ENCODE measurements at regions not wholly inside any gene's neighbourhood (a gene's known extent, or its start where the extent isn't known, plus 50 kb on each side); places are given as distances from the start of the nearest gene placed in this dataset.

DNA sequence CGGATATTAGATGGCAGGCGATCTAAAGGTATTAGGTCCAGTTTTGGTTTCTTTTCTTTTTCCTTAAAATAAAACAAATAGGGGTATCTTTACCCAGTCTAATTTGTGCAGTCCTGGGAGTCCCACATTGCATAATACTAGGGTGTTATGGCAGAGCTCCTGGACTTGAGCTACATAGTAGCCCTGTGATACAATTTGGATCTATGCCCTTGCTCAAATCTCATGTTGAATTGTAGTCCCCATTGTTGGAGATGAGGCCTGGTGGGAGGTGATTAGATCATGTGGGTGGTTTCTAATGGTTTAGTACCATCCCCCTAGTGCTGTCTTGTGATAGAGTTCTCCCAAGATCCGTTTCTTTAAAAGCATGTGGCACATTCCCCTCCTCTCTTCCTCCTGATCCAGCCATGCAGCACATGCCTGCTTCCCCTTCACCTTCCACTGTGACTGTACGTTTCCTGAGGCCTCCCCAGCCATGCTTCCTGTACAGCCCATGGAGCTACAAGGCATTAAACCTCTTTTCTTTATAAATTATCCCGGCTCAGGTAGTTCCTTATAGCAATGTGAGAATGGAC lies 141.9 kb downstream of the RPS24 start:
- Histone ChIP-seq H3K27ac (no peak overlapping the region), H3K4me1 (ENCODE audit: control insufficient read depth in 1 of 2, low read depth in 2 of 2) (no peaks in the 10 kb centered on the region), H3K36me3 (no peaks in the 10 kb centered on the region), H3K4me3 (no peak overlapping the region), H3K9me3 (no peaks in the 10 kb centered on the region), H3K27me3 (replicated peaks; ENCODE audit: insufficient read depth) (no peaks in the 10 kb centered on the region)
- ATAC-seq (ENCODE audit: insufficient number of reproducible peaks, low FRiP score, low read depth), result no peak
- DNase-seq (ENCODE audit: low spot score), result no peak
- TF ChIP-seq, protein P1, sequence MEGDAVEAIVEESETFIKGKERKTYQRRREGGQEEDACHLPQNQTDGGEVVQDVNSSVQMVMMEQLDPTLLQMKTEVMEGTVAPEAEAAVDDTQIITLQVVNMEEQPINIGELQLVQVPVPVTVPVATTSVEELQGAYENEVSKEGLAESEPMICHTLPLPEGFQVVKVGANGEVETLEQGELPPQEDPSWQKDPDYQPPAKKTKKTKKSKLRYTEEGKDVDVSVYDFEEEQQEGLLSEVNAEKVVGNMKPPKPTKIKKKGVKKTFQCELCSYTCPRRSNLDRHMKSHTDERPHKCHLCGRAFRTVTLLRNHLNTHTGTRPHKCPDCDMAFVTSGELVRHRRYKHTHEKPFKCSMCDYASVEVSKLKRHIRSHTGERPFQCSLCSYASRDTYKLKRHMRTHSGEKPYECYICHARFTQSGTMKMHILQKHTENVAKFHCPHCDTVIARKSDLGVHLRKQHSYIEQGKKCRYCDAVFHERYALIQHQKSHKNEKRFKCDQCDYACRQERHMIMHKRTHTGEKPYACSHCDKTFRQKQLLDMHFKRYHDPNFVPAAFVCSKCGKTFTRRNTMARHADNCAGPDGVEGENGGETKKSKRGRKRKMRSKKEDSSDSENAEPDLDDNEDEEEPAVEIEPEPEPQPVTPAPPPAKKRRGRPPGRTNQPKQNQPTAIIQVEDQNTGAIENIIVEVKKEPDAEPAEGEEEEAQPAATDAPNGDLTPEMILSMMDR (IDR thresholded peaks at IDR 0.05), result no peak

DNA sequence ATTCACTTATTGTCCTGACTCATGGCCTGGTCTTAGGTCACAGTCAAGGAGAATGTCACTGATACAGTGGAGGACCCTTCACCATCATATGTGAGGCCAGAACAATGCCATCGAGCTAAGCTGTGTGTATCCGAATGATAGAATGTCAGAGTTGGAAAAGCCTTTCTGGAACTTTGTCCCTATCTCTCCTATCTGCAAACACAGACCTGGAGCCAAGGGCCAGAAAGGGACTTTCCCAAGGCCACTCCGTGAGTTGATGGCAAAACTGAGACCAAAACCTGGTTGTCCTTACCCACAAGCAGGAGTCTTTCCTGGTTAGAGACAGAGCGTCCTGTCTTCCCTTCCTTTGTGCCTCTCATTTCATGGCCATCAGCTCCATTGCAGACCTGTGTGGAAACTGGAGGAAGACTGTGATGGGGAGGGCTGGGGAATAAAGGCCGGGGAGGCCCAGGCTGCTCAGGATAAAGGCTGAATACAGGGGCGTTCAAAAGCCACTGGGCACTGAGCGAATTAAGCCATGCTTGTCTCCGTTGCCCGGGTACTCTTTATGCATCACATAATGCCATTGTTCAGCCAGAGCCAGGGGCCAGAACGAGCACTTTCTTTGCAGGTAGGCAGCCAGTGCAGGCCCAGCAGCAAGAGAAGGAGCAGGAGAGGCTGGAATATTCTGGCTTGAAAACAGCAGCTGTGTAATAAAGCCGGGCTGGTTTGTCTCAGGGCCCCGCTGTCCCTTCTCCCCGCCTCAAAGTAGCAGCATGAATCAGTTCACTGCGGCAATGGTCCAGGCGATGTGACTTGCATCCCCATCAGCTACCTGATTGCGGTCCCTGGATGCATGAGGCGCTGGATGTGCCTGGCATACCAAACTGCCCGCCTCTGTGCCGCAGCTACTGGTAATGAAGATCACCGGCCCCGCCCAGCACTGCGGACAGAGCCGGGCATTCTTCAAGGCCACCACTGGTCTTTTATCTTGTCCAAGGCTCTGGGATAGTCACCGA lies 143.0 kb downstream of the RPS24 start:
- Histone ChIP-seq H3K4me1 (ENCODE audit: control insufficient read depth in 1 of 2, low read depth in 2 of 2) (no peaks in the 10 kb centered on the region), H3K27ac (no peak overlapping the region), H3K4me3 (no peak overlapping the region), H3K27me3 (replicated peaks; ENCODE audit: insufficient read depth) (no peaks in the 10 kb centered on the region), H3K36me3 (no peaks in the 10 kb centered on the region), H3K9me3 (no peaks in the 10 kb centered on the region)
- ATAC-seq (ENCODE audit: insufficient number of reproducible peaks, low FRiP score, low read depth) (no peak), DNase-seq (ENCODE audit: low spot score) (no peak)
- TF ChIP-seq, protein P1 (IDR thresholded peaks at IDR 0.05), result no peak

DNA sequence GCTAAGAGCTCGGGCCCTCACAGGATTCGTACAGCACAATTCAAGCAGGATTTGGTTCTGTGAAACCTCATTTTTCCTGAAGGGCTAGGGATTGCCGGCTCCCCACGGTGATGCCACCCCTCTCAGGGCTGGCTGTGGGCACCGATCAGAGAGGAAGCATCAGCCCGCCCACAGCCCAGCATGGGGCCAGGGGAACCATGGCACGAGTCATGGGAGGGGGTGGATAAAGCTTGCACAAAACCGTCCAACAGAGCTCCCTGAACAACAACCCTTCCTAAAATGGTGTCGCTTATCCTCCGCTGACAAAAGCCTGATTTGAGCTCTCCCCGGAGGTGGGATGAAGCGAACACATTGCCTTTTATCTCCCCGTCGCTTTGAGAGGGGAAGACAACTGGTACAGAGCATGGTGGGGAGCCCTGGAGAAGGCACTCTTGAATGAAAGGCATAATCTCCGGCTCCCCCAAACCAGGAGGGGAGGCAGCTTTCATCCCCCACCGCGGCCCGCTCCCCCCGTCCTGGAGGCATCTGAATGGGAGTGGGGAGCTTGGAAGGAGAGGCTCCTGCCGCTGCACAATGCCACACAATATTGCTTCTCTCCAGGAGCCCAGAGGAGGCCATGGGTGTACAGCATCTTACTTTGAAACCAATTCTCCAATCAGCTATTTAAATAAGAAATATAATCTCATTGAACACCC lies 144.0 kb downstream of the RPS24 start:
- no peak for ATAC-seq (ENCODE audit: insufficient number of reproducible peaks, low FRiP score, low read depth)
- H3K27me3 ChIP-seq (replicated peaks; ENCODE audit: insufficient read depth), result no peaks in the 10 kb centered on the region
- no peaks in the 10 kb centered on the region for H3K9me3 ChIP-seq
- H3K4me1 ChIP-seq (ENCODE audit: control insufficient read depth in 1 of 2, low read depth in 2 of 2), result no peaks in the 10 kb centered on the region
- no peak for DNase-seq (ENCODE audit: low spot score)
- H3K36me3 ChIP-seq, result no peaks in the 10 kb centered on the region
- H3K4me3 ChIP-seq, result no peak overlapping the region
- TF ChIP-seq, protein P1 (IDR thresholded peaks at IDR 0.05), result no peak
- no peak overlapping the region for H3K27ac ChIP-seq

DNA sequence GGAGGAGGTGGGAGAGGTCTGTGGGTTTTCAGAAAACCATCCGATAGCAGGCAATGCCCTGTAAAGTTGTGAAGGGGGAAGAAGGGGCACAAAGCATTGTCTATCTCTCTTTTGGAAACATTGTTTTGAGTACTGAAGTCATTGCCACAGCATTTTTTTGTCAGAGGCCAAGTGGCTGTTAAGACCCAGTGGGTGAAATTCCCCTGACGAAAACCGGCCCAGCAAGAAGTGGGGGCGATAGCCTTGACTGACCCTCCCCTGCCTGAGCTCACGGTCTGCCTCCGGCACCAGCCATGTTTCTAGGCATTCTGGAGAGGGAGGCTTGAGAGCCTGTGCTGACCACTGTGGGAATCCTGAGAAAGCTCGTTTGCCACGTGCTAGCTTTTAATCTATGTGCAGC lies 144.7 kb downstream of the RPS24 start:
- ATAC-seq (ENCODE audit: insufficient number of reproducible peaks, low FRiP score, low read depth) (no peak), DNase-seq (ENCODE audit: low spot score) (no peak)
- Histone ChIP-seq H3K4me1 (ENCODE audit: control insufficient read depth in 1 of 2, low read depth in 2 of 2) (no peaks in the 10 kb centered on the region), H3K4me3 (no peak overlapping the region), H3K27ac (no peak overlapping the region), H3K9me3 (no peaks in the 10 kb centered on the region), H3K27me3 (replicated peaks; ENCODE audit: insufficient read depth) (no peaks in the 10 kb centered on the region), H3K36me3 (no peaks in the 10 kb centered on the region)
- TF ChIP-seq, protein P1 (IDR thresholded peaks at IDR 0.05), result no peak

DNA sequence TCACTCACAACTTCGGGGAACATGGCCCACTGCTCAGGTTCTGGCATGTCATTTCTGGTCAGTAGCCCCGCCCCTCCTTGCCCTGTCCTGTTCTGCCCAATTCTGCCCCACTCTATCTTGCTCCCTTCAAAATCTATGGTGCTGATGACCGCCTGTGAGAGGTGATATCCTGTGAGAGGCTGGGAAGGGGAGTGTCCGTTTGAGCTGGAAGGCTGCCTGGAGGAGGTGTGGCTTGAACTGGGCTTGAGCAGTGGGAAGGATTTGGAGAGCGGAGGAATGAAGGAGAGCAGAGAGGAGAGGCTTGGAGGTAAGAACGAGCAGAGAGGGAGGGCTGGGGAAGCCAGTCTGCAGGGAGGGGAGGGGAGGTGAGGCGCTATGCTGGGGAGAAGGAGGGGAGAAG lies 145.3 kb downstream of the RPS24 start:
- Histone ChIP-seq H3K27ac (no peak overlapping the region), H3K27me3 (replicated peaks; ENCODE audit: insufficient read depth) (no peaks in the 10 kb centered on the region), H3K4me1 (ENCODE audit: control insufficient read depth in 1 of 2, low read depth in 2 of 2) (no peaks in the 10 kb centered on the region), H3K36me3 (no peaks in the 10 kb centered on the region), H3K4me3 (no peak overlapping the region), H3K9me3 (no peaks in the 10 kb centered on the region)
- TF ChIP-seq, protein P1 (IDR thresholded peaks at IDR 0.05), result no peak
- DNase-seq (ENCODE audit: low spot score) (no peak), ATAC-seq (ENCODE audit: insufficient number of reproducible peaks, low FRiP score, low read depth) (no peak)

Data from thoracic aorta (tissue), 2 donors.